HCT116 (cell line): ENCODE measurements at regions not wholly inside any gene's neighbourhood (a gene's known extent, or its start where the extent isn't known, plus 50 kb on each side); places are given as distances from the start of the nearest gene placed in this dataset.

ENCODE experiments used
- ATAC-seq: fragments of 200-7000 bp; cut with Tn5 transposase; 2 replicates; pipeline ENCODE4 v1.9.1; 2020; ENCODE audit warnings: mild to moderate bottlenecking, moderate library complexity
- BruUV-seq: library from RNA; stranded (reverse); fragments of 400-500 nt; replicated peaks from 2 replicates; lab custom pipeline; 2021; lab: Mats Ljungman, UMichigan
- CTCF ChIA-PET: fragments of 300-600 bp; sonication (Branson Sonifier 250); formaldehyde crosslinking; loops from one replicate; lab custom pipeline; 2021; ENCODE audit warnings: antibody characterized with exemption; lab: Charles Lee
- POLR2A ChIA-PET: fragments of 300-600, 350-600 bp; sonication (Branson Sonifier 250); formaldehyde crosslinking; loops from one replicate; lab custom pipeline; 2021; ENCODE audit warnings: antibody characterized with exemption; lab: Charles Lee
- RAD21 ChIA-PET, 2 experiments: fragments of 300-600 bp; sonication (Branson Sonifier 250); formaldehyde crosslinking; loops; one replicate each; lab custom pipeline; 2023; ENCODE audit warnings: low total read pairs in 2 of 2; ENCODE audit not compliant: uncharacterized antibody in 2 of 2, unreplicated experiment in 2 of 2, low non-redundant PET in 1 of 2; lab: Charles Lee
- DNase-seq: peaks from one replicate; pipeline ENCODE4 v3.0.0-alpha.2; 2010; ENCODE audit warnings: low read depth, low spot score
- H2AFZ ChIP-seq: fragments of 200-600 bp; shearing (Covaris generic), sonication (generic); 2 replicates; pipeline ENCODE4 v1.6.1; 2017; ENCODE audit warnings: low read depth, mixed run types, mixed read lengths, antibody characterized with exemption, low read length; ENCODE audit not compliant: poor library complexity, severe bottlenecking
- H3K27ac ChIP-seq: 2 replicates; pipeline ENCODE4 v1.5.1; 2012; ENCODE audit warnings: low read depth, low read length
- H3K27me3 ChIP-seq: fragments of 200-600 bp; sonication (generic); 2 replicates; pipeline ENCODE4 v1.6.1; 2016; ENCODE audit warnings: mixed run types, low read length, mixed read lengths; ENCODE audit not compliant: insufficient read depth
- H3K36me3 ChIP-seq, 2 experiments: fragments of 200-500 bp in 1 of 2; fragments of 200-600 bp in 1 of 2; sonication (Bioruptor generic) in 1 of 2; sonication (generic) in 1 of 2; 2 replicates each; pipeline versions ENCODE4 v1.5.1 to v1.6.1; 2014 to 2016; ENCODE audit warnings: low read length in 2 of 2, inconsistent platforms in 1 of 2, mixed read lengths in 1 of 2, mixed run types in 1 of 2; ENCODE audit not compliant: insufficient read depth in 2 of 2, control insufficient read depth in 1 of 2
- H3K4me1 ChIP-seq, 2 experiments: fragments of 200-600 bp in 1 of 2; sonication (generic) in 1 of 2; 2 replicates each; pipeline versions ENCODE4 v1.5.1 to v1.6.1; 2012 to 2017; ENCODE audit warnings: low read length in 2 of 2, inconsistent platforms in 1 of 2, mild to moderate bottlenecking in 1 of 2, mixed read lengths in 1 of 2, mixed run types in 1 of 2, moderate library complexity in 1 of 2; ENCODE audit not compliant: insufficient read depth in 2 of 2, control insufficient read depth in 1 of 2
- H3K4me2 ChIP-seq: fragments of 200-600 bp; sonication (generic); 2 replicates; pipeline ENCODE4 v1.6.1; 2017; ENCODE audit warnings: mixed run types, low read length, mixed read lengths
- H3K4me3 ChIP-seq, 2 experiments: fragments of 200-600 bp in 1 of 2; sonication (generic) in 1 of 2; replicated peaks in 1 of 2; 2 replicates each; pipeline ENCODE4 v1.5.1; 2011 to 2016; ENCODE audit warnings: low read length in 2 of 2, control low read depth in 1 of 2, low read depth in 1 of 2, mild to moderate bottlenecking in 1 of 2, mixed read lengths in 1 of 2, mixed run types in 1 of 2
- H3K79me2 ChIP-seq: fragments of 200-600 bp; sonication (generic); 2 replicates; pipeline ENCODE4 v1.6.1; 2017; ENCODE audit warnings: mild to moderate bottlenecking, mixed run types, low read length, moderate library complexity, mixed read lengths; ENCODE audit not compliant: insufficient read depth
- H3K9ac ChIP-seq: fragments of 200-600 bp; sonication (generic); 2 replicates; pipeline ENCODE4 v1.6.1; 2016; ENCODE audit warnings: low read length, mixed read lengths
- H3K9me2 ChIP-seq: fragments of 200-600 bp; sonication (generic), shearing (Covaris generic); 2 replicates; pipeline ENCODE4 v1.6.1; 2017; ENCODE audit warnings: mixed run types, mild to moderate bottlenecking, moderate library complexity; ENCODE audit not compliant: insufficient read depth
- H3K9me3 ChIP-seq, 2 experiments: fragments of 200-500 bp in 1 of 2; fragments of 200-600 bp in 1 of 2; sonication (Bioruptor generic) in 1 of 2; sonication (generic) in 1 of 2; 2 replicates each; pipeline ENCODE4 v1.6.1; 2014 to 2017; ENCODE audit warnings: low read length in 2 of 2, mixed read lengths in 2 of 2, inconsistent platforms in 1 of 2, low read depth in 1 of 2, mild to moderate bottlenecking in 1 of 2, mixed run types in 1 of 2, moderate library complexity in 1 of 2; ENCODE audit not compliant: control insufficient read depth in 1 of 2, insufficient read depth in 1 of 2
- H4K20me1 ChIP-seq: fragments of 200-600 bp; sonication (generic), shearing (Covaris generic); 2 replicates; pipeline ENCODE4 v1.6.1; 2017; ENCODE audit warnings: mixed run types, mild to moderate bottlenecking, moderate library complexity; ENCODE audit not compliant: insufficient read depth
- ATF3 ChIP-seq: IDR thresholded peaks from 2 replicates; pipeline ENCODE4 v1.6.1; 2012
- CBX3 ChIP-seq: IDR thresholded peaks from 2 replicates; pipeline ENCODE4 v1.6.1; 2012; ENCODE audit warnings: low read depth
- CEBPB ChIP-seq: IDR thresholded peaks from 2 replicates; pipeline ENCODE4 v1.6.1; 2012; ENCODE audit warnings: low read depth
- CTCF ChIP-seq, 3 experiments: fragments of 200-600 bp in 1 of 3; sonication (generic) in 1 of 3; IDR thresholded peaks in 2 of 3; conservative IDR thresholded peaks in 1 of 3; 2 replicates each; pipeline ENCODE4 v1.5.1; 2012 to 2017; ENCODE audit warnings: low read depth in 2 of 3, low read length in 2 of 3, antibody characterized with exemption in 1 of 3, borderline replicate concordance in 1 of 3, control low read depth in 1 of 3, mild to moderate bottlenecking in 1 of 3, mixed read lengths in 1 of 3, mixed run types in 1 of 3, moderate library complexity in 1 of 3; ENCODE audit not compliant: insufficient read depth in 1 of 3
- EGR1 ChIP-seq: IDR thresholded peaks from 2 replicates; pipeline ENCODE4 v1.6.1; 2012; ENCODE audit warnings: low read depth
- EZH2phosphoT487 ChIP-seq: fragments of 200-600 bp; IDR thresholded peaks from 2 replicates; pipeline ENCODE4 v1.6.1; 2018; ENCODE audit warnings: antibody characterized with exemption, borderline replicate concordance
- FOSL1 ChIP-seq: IDR thresholded peaks from 2 replicates; pipeline ENCODE4 v1.6.1; 2012; ENCODE audit warnings: low read depth
- JUND ChIP-seq: IDR thresholded peaks from 2 replicates; pipeline ENCODE4 v1.6.1; 2012
- POLR2A ChIP-seq: IDR thresholded peaks from 2 replicates; pipeline ENCODE4 v1.7.0; 2011; ENCODE audit warnings: borderline replicate concordance; ENCODE audit not compliant: insufficient read depth, insufficient read length; ENCODE audit errors: extremely low read depth
- POLR2AphosphoS5 ChIP-seq: IDR thresholded peaks from 2 replicates; pipeline ENCODE4 v1.6.1; 2011; ENCODE audit warnings: mild to moderate bottlenecking, low read depth, low read length, moderate library complexity
- REST ChIP-seq: IDR thresholded peaks from 2 replicates; pipeline ENCODE4 v1.6.1; 2012; ENCODE audit warnings: low read depth
- SIN3A ChIP-seq: IDR thresholded peaks from 2 replicates; pipeline ENCODE4 v1.6.1; 2012; ENCODE audit warnings: low read depth
- SRF ChIP-seq: IDR thresholded peaks from 2 replicates; pipeline ENCODE4 v1.6.1; 2012; ENCODE audit warnings: low read depth
- YY1 ChIP-seq: IDR thresholded peaks from 2 replicates; pipeline ENCODE4 v1.6.1; 2011; ENCODE audit warnings: low read length, low read depth, moderate library complexity, mild to moderate bottlenecking; ENCODE audit not compliant: insufficient replicate concordance; ENCODE audit errors: extremely low read depth
- ZBTB33 ChIP-seq: IDR thresholded peaks from 2 replicates; pipeline ENCODE4 v1.6.1; 2011; ENCODE audit warnings: mild to moderate bottlenecking, low read length, moderate library complexity; ENCODE audit not compliant: insufficient replicate concordance; ENCODE audit errors: extremely low read depth
- ZFX ChIP-seq: fragments of 450-650 bp; IDR thresholded peaks from 2 replicates; pipeline ENCODE4 v1.6.1; 2017
- ZNF274 ChIP-seq: fragments of 200-500 bp; sonication (Bioruptor generic); IDR thresholded peaks from 2 replicates; pipeline ENCODE4 v1.6.1; 2014; ENCODE audit warnings: mild to moderate bottlenecking, low read depth, low read length, inconsistent platforms
- intact Hi-C: fragments of 100-400 bp; cut with micrococcal nuclease; formaldehyde crosslinking; loops from 2 replicates; pipeline ENCODE4 v1.10.0; 2022

GRCh38 chr5:166399781-166400180 is 1891.7 kb upstream of the WWC1 start:
- DNase-seq (no peak), ATAC-seq (no peak)
- TF ChIP-seq ATF3 (no peak), POLR2AphosphoS5 (no peak), REST (no peak), ZFX (no peak), ZNF274 (no peak), CBX3 (no peak), CTCF (IDR thresholded peaks at IDR 0.05 in 2 of 3, conservative IDR thresholded peaks at IDR 0.05 in 1 of 3; ENCODE audit: borderline replicate concordance in 1 of 3, insufficient read depth in 1 of 3, low read depth in 2 of 3, low read length in 2 of 3) (no peak), SRF (no peak), YY1 (no peak), POLR2A (no peak), EZH2phosphoT487 (no peak), ZBTB33 (no peak), EGR1 (no peak), SIN3A (no peak), JUND (no peak), FOSL1 (no peak), CEBPB (no peak)
- H3K9me3 ChIP-seq, result peaks cover 5 to 16% of the 10 kb centered on the region in 2 experiments; a peak in 2 of 4 replicates
- H2AFZ ChIP-seq, result no peak overlapping the region
- CTCF ChIA-PET, result no interaction called here
- no peaks in the 10 kb centered on the region for H3K79me2 ChIP-seq
- no peaks in the 10 kb centered on the region for H4K20me1 ChIP-seq
- H3K27ac ChIP-seq, result no peak overlapping the region
- no TSS peak for BruUV-seq
- H3K9me2 ChIP-seq, result no peaks in the 10 kb centered on the region
- H3K4me2 ChIP-seq, result no peak overlapping the region
- H3K4me3 ChIP-seq, result no peak overlapping the region
- H3K4me1 ChIP-seq, result no peaks in the 10 kb centered on the region
- H3K9ac ChIP-seq, result no peak overlapping the region
- H3K27me3 ChIP-seq, result no peaks in the 10 kb centered on the region
- intact Hi-C loops, result no loop called here
- POLR2A ChIA-PET, result no interaction called here
- RAD21 ChIA-PET, result no interaction called here
- no peaks in the 10 kb centered on the region for H3K36me3 ChIP-seq
